IMR-90 (cell line): ENCODE measurements at regions not wholly inside any gene's neighbourhood (a gene's known extent, or its start where the extent isn't known, plus 50 kb on each side); places are given as distances from the start of the nearest gene placed in this dataset.

ENCODE experiments used
- CHD1 ChIP-seq: IDR thresholded peaks from 2 replicates; pipeline ENCODE4 v1.6.1; 2012; ENCODE audit warnings: low read depth, low read length, improper control_type of control experiment
- MAZ ChIP-seq: IDR thresholded peaks from 2 replicates; pipeline ENCODE4 v1.6.1; 2012; ENCODE audit warnings: low read depth, mild to moderate bottlenecking, low read length, improper control_type of control experiment, moderate library complexity, borderline replicate concordance
- POLR2A ChIP-seq: IDR thresholded peaks from 2 replicates; pipeline ENCODE4 v1.6.1; 2012; ENCODE audit warnings: mild to moderate bottlenecking, low read depth, low read length
- RFX5 ChIP-seq: IDR thresholded peaks from 2 replicates; pipeline ENCODE4 v1.8.0; 2012; ENCODE audit warnings: low read depth, mild to moderate bottlenecking, low read length, moderate library complexity
- SMC3 ChIP-seq: fragments of 150-350 bp; IDR thresholded peaks from 2 replicates; pipeline ENCODE4 v1.6.1; 2016; ENCODE audit warnings: low read depth, mild to moderate bottlenecking, antibody characterized with exemption, low read length, moderate library complexity
- TF ChIP-seq, protein P1 (sequence below): conservative IDR thresholded peaks from 2 replicates; pipeline ENCODE4 v1.5.1; 2012; ENCODE audit warnings: mild to moderate bottlenecking, low read depth, low read length, improper control_type of control experiment

- TF ChIP-seq, protein P1, sequence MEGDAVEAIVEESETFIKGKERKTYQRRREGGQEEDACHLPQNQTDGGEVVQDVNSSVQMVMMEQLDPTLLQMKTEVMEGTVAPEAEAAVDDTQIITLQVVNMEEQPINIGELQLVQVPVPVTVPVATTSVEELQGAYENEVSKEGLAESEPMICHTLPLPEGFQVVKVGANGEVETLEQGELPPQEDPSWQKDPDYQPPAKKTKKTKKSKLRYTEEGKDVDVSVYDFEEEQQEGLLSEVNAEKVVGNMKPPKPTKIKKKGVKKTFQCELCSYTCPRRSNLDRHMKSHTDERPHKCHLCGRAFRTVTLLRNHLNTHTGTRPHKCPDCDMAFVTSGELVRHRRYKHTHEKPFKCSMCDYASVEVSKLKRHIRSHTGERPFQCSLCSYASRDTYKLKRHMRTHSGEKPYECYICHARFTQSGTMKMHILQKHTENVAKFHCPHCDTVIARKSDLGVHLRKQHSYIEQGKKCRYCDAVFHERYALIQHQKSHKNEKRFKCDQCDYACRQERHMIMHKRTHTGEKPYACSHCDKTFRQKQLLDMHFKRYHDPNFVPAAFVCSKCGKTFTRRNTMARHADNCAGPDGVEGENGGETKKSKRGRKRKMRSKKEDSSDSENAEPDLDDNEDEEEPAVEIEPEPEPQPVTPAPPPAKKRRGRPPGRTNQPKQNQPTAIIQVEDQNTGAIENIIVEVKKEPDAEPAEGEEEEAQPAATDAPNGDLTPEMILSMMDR: no peak
- no peak for TF ChIP-seq RFX5
- no peak for TF ChIP-seq SMC3
- no peak for TF ChIP-seq POLR2A
- TF ChIP-seq CHD1: no peak
- TF ChIP-seq MAZ: no peak
Measured at GRCh38 chr16:85991425-85991824, 92.5 kb downstream of the IRF8 start.
